ENCODE measurements at regions not wholly inside any gene's neighbourhood (a gene's known extent, or its start where the extent isn't known, plus 50 kb on each side); places are given as distances from the start of the nearest gene placed in this dataset.

DNA sequence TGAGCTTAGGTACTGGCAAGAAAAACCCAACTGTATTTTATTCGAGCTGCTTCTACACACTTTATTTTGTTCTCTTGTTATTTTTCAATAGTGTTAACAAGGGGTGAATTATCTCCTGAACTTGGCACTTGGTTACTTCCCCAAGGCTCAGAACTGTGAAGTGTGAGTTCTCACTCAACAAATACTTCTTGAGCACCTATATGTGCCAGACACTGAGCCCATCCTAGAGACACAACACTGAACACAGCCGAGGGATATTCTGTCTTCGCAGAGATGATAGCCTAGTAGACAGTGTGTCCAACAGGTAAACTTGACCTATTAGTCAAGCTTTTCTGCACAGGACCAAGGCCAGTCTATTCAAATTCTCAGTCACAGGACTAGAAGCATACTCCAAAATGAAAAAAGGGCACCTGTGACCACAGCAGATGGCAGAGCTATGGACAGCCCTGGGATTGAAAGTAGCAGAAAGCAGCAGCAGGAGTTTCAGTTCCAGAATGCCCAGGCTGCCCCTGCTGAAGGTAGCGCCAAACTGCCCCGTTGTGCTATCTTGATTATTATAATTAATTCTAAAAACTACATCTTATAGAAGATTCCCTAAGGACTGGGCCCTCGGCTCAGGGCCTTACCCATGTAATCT, 77.8 kb upstream of the TAB2 start:
- Histone ChIP-seq H3K36me3 (no peaks in the 10 kb centered on the region), H3K4me2 (no peak overlapping the region), H3K9ac (no peak overlapping the region), H3K4me3 (no peak overlapping the region), H3K79me2 (ENCODE audit: low read depth) (no peaks in the 10 kb centered on the region), H3K27me3 (no peaks in the 10 kb centered on the region), H3K9me3 (ENCODE audit: low read depth) (no peaks in the 10 kb centered on the region), H3K4me1 (no peaks in the 10 kb centered on the region), H3F3A (ENCODE audit: low read depth) (no peaks in the 10 kb centered on the region), H2AFZ (replicated peaks) (no peak overlapping the region), H4K20me1 (ENCODE audit: low read depth) (no peaks in the 10 kb centered on the region), H3K27ac (no peak overlapping the region)
- H3K27ac Mint-ChIP-seq = no peak overlapping the region
- H3K27me3 Mint-ChIP-seq (ENCODE audit: insufficient read depth, low read depth) = peaks cover 2% of the 10 kb centered on the region
- peaks cover 11% of the 10 kb centered on the region for H3K9me3 Mint-ChIP-seq
- no peak for DNase-seq (ENCODE audit: low spot score)
- H3K4me3 Mint-ChIP-seq = no peak overlapping the region
- TF ChIP-seq, protein P1, sequence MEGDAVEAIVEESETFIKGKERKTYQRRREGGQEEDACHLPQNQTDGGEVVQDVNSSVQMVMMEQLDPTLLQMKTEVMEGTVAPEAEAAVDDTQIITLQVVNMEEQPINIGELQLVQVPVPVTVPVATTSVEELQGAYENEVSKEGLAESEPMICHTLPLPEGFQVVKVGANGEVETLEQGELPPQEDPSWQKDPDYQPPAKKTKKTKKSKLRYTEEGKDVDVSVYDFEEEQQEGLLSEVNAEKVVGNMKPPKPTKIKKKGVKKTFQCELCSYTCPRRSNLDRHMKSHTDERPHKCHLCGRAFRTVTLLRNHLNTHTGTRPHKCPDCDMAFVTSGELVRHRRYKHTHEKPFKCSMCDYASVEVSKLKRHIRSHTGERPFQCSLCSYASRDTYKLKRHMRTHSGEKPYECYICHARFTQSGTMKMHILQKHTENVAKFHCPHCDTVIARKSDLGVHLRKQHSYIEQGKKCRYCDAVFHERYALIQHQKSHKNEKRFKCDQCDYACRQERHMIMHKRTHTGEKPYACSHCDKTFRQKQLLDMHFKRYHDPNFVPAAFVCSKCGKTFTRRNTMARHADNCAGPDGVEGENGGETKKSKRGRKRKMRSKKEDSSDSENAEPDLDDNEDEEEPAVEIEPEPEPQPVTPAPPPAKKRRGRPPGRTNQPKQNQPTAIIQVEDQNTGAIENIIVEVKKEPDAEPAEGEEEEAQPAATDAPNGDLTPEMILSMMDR (IDR thresholded peaks at IDR 0.05) = no peak
- TF ChIP-seq EZH2phosphoT487 (IDR thresholded peaks at IDR 0.05) (no peak), EZH2 (IDR thresholded peaks at IDR 0.05) (no peak)
- H3K4me1 Mint-ChIP-seq = peaks cover 13% of the 10 kb centered on the region
- peaks cover 4% of the 10 kb centered on the region for H3K36me3 Mint-ChIP-seq

DNA sequence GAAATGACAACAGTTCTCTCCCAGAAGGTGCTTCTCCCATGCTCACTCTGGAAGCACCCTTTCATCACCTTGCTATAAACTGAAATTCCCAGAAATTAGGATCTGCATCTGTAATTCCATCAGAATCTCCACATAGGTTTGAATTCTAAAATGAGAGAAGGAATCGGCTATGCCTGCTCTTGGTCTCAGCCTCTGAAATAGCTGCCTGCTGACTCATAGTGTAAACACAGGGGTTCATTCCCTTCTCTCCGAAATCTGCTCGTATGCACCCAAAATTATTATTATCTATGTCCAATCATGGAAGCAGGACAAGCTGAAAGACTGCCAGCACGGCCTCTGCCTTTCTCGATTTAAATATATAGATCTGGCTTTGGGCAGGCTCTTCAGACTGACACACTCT, 74.6 kb upstream of the TAB2 start:
- Mint-ChIP-seq H3K4me1 (peaks cover 5% of the 10 kb centered on the region), H3K36me3 (peaks cover 4% of the 10 kb centered on the region), H3K27ac (no peak overlapping the region), H3K4me3 (no peak overlapping the region), H3K27me3 (ENCODE audit: insufficient read depth, low read depth) (peaks cover 6% of the 10 kb centered on the region), H3K9me3 (peaks cover 11% of the 10 kb centered on the region)
- no peaks in the 10 kb centered on the region for H4K20me1 ChIP-seq (ENCODE audit: low read depth)
- no peaks in the 10 kb centered on the region for H3F3A ChIP-seq (ENCODE audit: low read depth)
- H3K4me1 ChIP-seq = no peaks in the 10 kb centered on the region
- H3K36me3 ChIP-seq = no peaks in the 10 kb centered on the region
- no peak overlapping the region for H2AFZ ChIP-seq (replicated peaks)
- no peak overlapping the region for H3K27ac ChIP-seq
- TF ChIP-seq, protein P1 (IDR thresholded peaks at IDR 0.05) = no peak
- no peak for TF ChIP-seq EZH2phosphoT487 (IDR thresholded peaks at IDR 0.05)
- no peak for TF ChIP-seq EZH2 (IDR thresholded peaks at IDR 0.05)
- H3K9me3 ChIP-seq (ENCODE audit: low read depth) = no peaks in the 10 kb centered on the region
- H3K9ac ChIP-seq = no peak overlapping the region
- no peak overlapping the region for H3K4me2 ChIP-seq
- no peaks in the 10 kb centered on the region for H3K27me3 ChIP-seq
- no peaks in the 10 kb centered on the region for H3K79me2 ChIP-seq (ENCODE audit: low read depth)
- no peak for DNase-seq (ENCODE audit: low spot score)
- H3K4me3 ChIP-seq = no peak overlapping the region

DNA sequence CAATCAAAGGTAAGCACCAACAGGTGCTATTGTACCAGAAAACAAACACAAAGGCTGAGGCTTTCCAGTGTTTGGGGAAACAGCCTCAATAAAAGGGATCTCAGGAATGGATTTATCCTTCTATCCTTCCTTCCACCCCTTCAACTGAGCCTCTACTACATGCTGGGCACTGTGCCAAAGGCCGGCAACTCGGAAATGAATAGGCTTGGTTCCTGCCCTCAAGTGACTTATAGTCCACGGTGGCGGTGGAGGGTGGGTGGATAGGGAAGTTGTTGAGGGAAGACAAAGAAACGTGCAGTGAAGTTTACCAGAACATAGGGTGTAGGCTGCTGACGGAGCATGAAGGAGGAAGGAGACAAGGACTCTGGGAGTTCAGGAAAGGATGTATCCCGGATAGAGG, 73.4 kb upstream of the TAB2 start:
- Mint-ChIP-seq H3K27me3 (ENCODE audit: insufficient read depth, low read depth) (peaks cover 6% of the 10 kb centered on the region), H3K4me3 (no peak overlapping the region), H3K4me1 (peaks cover 13% of the 10 kb centered on the region), H3K27ac (no peak overlapping the region), H3K9me3 (peaks cover 3% of the 10 kb centered on the region), H3K36me3 (peaks cover 4% of the 10 kb centered on the region)
- Histone ChIP-seq H3K79me2 (ENCODE audit: low read depth) (no peaks in the 10 kb centered on the region), H2AFZ (replicated peaks) (no peak overlapping the region), H3K9me3 (ENCODE audit: low read depth) (no peaks in the 10 kb centered on the region), H3K9ac (no peak overlapping the region), H3K27ac (no peak overlapping the region), H3K27me3 (no peaks in the 10 kb centered on the region), H3K36me3 (no peaks in the 10 kb centered on the region), H4K20me1 (ENCODE audit: low read depth) (no peaks in the 10 kb centered on the region), H3K4me1 (no peaks in the 10 kb centered on the region), H3F3A (ENCODE audit: low read depth) (no peaks in the 10 kb centered on the region), H3K4me3 (no peak overlapping the region), H3K4me2 (no peak overlapping the region)
- no peak for DNase-seq (ENCODE audit: low spot score)
- TF ChIP-seq EZH2 (IDR thresholded peaks at IDR 0.05) (no peak), EZH2phosphoT487 (IDR thresholded peaks at IDR 0.05) (no peak)
- TF ChIP-seq, protein P1 (IDR thresholded peaks at IDR 0.05) = no peak
